Thyroid gland (tissue), 4 donors: ENCODE measurements at regions not wholly inside any gene's neighbourhood (a gene's known extent, or its start where the extent isn't known, plus 50 kb on each side); places are given as distances from the start of the nearest gene placed in this dataset.

Experiments used
- POLR2A ChIP-seq, 2 donors: fragments of 450-650 bp; IDR thresholded peaks; one replicate each; pipeline ENCODE4 v1.6.1; 2017; ENCODE audit warnings: antibody characterized with exemption in 2 of 2, mild to moderate bottlenecking in 2 of 2, moderate library complexity in 1 of 2
- TF ChIP-seq, protein P1 (sequence below), 6 experiments: fragments of 200-600 bp in 3 of 6; fragments of 450-650 bp in 3 of 6; sonication (generic) in 3 of 6; IDR thresholded peaks; one replicate each; pipeline ENCODE4 v1.5.1; 2016 to 2019; ENCODE audit warnings: antibody characterized with exemption in 6 of 6, mild to moderate bottlenecking in 2 of 6, inconsistent platforms in 1 of 6, moderate library complexity in 1 of 6

DNA sequence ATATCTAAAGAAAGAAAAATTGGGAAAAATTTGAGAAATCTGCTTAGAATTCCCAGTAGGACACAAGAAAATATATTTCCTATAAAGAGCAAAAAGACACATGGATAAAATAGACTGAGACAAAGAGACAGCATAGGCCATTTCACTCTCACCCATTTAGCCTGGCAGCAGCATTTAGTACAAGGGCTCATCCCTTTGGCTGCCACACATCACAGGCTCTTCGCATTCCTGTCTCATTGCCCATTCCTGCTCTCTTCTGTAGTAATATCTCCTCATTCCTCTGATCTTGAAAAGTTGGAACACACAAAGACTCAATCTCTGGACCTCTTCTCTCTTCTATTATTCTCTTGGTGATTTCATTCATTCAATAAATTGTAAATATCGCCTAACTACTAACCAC lies 162.6 kb downstream of the SOX11 start:
- TF ChIP-seq, protein P1, sequence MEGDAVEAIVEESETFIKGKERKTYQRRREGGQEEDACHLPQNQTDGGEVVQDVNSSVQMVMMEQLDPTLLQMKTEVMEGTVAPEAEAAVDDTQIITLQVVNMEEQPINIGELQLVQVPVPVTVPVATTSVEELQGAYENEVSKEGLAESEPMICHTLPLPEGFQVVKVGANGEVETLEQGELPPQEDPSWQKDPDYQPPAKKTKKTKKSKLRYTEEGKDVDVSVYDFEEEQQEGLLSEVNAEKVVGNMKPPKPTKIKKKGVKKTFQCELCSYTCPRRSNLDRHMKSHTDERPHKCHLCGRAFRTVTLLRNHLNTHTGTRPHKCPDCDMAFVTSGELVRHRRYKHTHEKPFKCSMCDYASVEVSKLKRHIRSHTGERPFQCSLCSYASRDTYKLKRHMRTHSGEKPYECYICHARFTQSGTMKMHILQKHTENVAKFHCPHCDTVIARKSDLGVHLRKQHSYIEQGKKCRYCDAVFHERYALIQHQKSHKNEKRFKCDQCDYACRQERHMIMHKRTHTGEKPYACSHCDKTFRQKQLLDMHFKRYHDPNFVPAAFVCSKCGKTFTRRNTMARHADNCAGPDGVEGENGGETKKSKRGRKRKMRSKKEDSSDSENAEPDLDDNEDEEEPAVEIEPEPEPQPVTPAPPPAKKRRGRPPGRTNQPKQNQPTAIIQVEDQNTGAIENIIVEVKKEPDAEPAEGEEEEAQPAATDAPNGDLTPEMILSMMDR (IDR thresholded peaks at IDR 0.05), result no peak
- TF ChIP-seq POLR2A (IDR thresholded peaks at IDR 0.05), result no peak
